Stimulated activated CD4-positive, alpha-beta T cell treated with anti-CD3 and anti-CD28 coated beads, Interleukin-1b, Interleukin-23, amount 100 ng/mL, for 48 hours (primary cell): ENCODE measurements at regions not wholly inside any gene's neighbourhood (a gene's known extent, or its start where the extent isn't known, plus 50 kb on each side); places are given as distances from the start of the nearest gene placed in this dataset.
"Not testable (repeated sequence)": the region's sequence is repeated elsewhere in the genome, so short reads cannot be mapped to it uniquely, and the experiment has no call there.

Source experiments
- DNase-seq: peaks from one replicate; pipeline ENCODE4 v3.0.0-alpha.2; 2020

- not testable (repeated sequence) for DNase-seq
Measured at GRCh38 chr12:60801166-60801565, 1205.3 kb downstream of the SLC16A7 start.

- DNase-seq, result no peak
Measured at GRCh38 chr12:60803147-60803546, 1207.3 kb downstream of the SLC16A7 start.

GRCh38 chr12:60805364-60805763, 1209.5 kb downstream of the SLC16A7 start:
- no peak for DNase-seq

- DNase-seq, result no peak
Measured at GRCh38 chr12:60819794-60820193, 1224.0 kb downstream of the SLC16A7 start.

- no peak for DNase-seq
Measured at GRCh38 chr12:60822580-60822979, 1226.8 kb downstream of the SLC16A7 start.

- no peak for DNase-seq
Measured at GRCh38 chr12:60830381-60830780, 1234.6 kb downstream of the SLC16A7 start.

- DNase-seq, result no peak
Measured at GRCh38 chr12:60832290-60832689, 1236.5 kb downstream of the SLC16A7 start.

GRCh38 chr12:60834372-60834771, 1238.5 kb downstream of the SLC16A7 start:
- no peak for DNase-seq

GRCh38 chr12:60834806-60835205, 1239.0 kb downstream of the SLC16A7 start:
- DNase-seq, result no peak

GRCh38 chr12:60836651-60837050, 1240.8 kb downstream of the SLC16A7 start:
- no peak for DNase-seq

- DNase-seq, result no peak
Measured at GRCh38 chr12:60842181-60842580, 1246.4 kb downstream of the SLC16A7 start.

- DNase-seq, result no peak
Measured at GRCh38 chr12:60844101-60844500, 1248.3 kb downstream of the SLC16A7 start.

GRCh38 chr12:60844875-60845274, 1249.0 kb downstream of the SLC16A7 start:
- DNase-seq, result no peak

GRCh38 chr12:60845696-60846095, 1249.9 kb downstream of the SLC16A7 start:
- no peak for DNase-seq

- no peak for DNase-seq
Measured at GRCh38 chr12:60847281-60847680, 1251.5 kb downstream of the SLC16A7 start.

- no peak for DNase-seq
Measured at GRCh38 chr12:60849723-60850122, 1253.9 kb downstream of the SLC16A7 start.

- DNase-seq, result no peak
Measured at GRCh38 chr12:60853407-60853806, 1257.6 kb downstream of the SLC16A7 start.

- DNase-seq, result no peak
Measured at GRCh38 chr12:60863421-60863820, 1267.6 kb downstream of the SLC16A7 start.

- DNase-seq, result no peak
Measured at GRCh38 chr12:60872219-60872618, 1276.4 kb downstream of the SLC16A7 start.

GRCh38 chr12:60872850-60873713, 1277.3 kb downstream of the SLC16A7 start:
- no peak for DNase-seq

GRCh38 chr12:60874091-60874490, 1278.3 kb downstream of the SLC16A7 start:
- DNase-seq, result no peak

GRCh38 chr12:60920841-60921495, 1325.1 kb downstream of the SLC16A7 start:
- no peak for DNase-seq

- no peak for DNase-seq
Measured at GRCh38 chr12:60921541-60921940, 1325.7 kb downstream of the SLC16A7 start.

GRCh38 chr12:60926256-60926655, 1330.4 kb downstream of the SLC16A7 start:
- no peak for DNase-seq
